Activated CD4-positive, alpha-beta T cell treated with anti-CD3 and anti-CD28 coated beads for 24 hours (primary cell): ENCODE measurements at regions not wholly inside any gene's neighbourhood (a gene's known extent, or its start where the extent isn't known, plus 50 kb on each side); places are given as distances from the start of the nearest gene placed in this dataset.
"Not testable (repeated sequence)": the region's sequence is repeated elsewhere in the genome, so short reads cannot be mapped to it uniquely, and the experiment has no call there.

ENCODE experiments used
- DNase-seq, 2 donors: peaks; one replicate each; pipeline ENCODE4 v3.0.0-alpha.2; 2020; ENCODE audit warnings: low read depth in 2 of 2

DNA sequence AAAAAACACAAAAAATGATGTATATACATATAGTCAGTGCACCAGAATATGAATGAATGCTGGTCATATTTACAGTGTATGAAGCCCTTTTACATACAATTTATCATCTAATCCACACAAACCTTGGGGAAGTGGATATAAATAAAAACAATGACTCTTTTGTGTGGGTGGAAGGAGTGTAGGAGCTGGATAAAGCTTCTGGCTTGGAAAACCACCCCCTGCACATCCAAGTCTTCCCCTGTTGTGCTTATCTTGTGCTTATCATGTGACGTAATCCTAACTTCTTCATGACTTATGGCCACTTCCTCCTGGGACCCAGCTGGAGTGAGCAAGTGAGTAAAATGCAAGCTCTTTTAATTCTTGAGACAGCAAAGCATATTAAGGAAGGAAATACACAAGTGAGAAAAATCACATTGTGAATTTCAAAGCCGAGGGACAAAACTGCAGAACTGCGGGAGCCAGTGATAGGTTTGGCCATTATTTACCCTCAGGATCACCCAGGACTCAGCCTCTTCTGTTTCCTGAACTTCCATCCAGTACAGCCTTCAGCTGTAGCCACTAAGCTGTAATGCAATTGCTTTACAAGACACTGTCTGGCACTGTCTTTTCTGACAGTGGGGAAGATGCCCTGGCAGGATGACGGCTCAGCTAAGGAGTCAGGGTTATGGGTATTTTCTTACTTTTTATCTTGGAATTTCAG, 104.0 kb upstream of the PPM1J start:
- no peak for DNase-seq

- no peak for DNase-seq
These were observed 102.6 kb upstream of the PPM1J start for GRCh38 chr1:112817555-112818373.

- no peak for DNase-seq
These were observed 100.2 kb upstream of the PPM1J start for GRCh38 chr1:112815376-112815775.

- not testable (repeated sequence) for DNase-seq
These were observed 99.5 kb upstream of the PPM1J start for GRCh38 chr1:112814645-112815044.

- peak; percentile 38 to 64 for DNase-seq
These were observed 93.9 kb upstream of the PPM1J start for GRCh38 chr1:112808861-112809684.

GRCh38 chr1:112807999-112808398, 92.9 kb upstream of the PPM1J start:
- DNase-seq = no peak

DNA sequence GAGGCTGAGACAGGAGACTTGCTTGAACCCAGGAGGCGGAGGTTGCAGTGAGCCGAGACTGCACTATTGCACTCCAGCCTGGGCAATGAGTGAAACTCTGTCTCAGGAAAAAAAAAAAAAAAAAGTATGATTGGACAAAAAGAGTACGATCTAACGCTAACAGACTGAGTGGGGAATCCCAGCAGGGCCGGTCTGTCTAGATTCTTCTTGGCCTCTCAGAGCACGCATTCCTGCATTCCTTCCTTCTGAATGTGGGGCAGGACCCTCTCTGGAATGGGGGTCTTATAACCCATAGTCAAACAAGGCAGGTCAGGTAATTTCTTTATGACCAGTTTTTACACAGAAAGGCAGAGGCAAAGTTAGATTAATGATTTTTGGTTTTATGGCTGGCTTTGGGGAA, 92.0 kb upstream of the PPM1J start:
- DNase-seq = no peak

DNA sequence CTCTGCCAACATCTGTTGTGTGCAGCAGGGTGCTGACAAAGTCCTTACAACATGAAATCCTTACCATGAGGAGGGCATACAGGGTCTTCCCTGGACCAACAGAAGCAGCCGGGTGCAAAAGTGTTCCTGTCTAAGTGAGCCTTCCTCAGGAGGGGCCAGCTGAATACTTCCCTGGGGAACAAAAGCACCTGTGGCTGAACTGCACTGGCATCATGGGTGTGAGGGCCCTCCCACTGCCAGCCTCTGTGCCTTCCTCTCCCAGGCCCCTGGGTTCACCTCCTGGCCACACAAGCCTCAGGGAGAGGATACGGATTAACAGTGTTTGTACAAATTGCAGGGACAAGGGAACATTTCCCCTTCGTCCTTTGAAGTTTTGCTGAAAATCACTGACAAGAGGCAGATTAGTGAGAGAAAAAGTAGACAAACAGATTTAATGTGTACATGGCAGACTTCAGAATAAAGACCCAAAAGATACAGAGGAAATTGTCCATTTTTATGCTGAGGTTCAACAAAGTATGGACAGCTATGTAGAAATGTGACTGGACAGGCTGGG, 91.0 kb upstream of the PPM1J start:
- no peak for DNase-seq

- DNase-seq = no peak
These were observed 90.2 kb upstream of the PPM1J start for GRCh38 chr1:112805155-112805853.

DNA sequence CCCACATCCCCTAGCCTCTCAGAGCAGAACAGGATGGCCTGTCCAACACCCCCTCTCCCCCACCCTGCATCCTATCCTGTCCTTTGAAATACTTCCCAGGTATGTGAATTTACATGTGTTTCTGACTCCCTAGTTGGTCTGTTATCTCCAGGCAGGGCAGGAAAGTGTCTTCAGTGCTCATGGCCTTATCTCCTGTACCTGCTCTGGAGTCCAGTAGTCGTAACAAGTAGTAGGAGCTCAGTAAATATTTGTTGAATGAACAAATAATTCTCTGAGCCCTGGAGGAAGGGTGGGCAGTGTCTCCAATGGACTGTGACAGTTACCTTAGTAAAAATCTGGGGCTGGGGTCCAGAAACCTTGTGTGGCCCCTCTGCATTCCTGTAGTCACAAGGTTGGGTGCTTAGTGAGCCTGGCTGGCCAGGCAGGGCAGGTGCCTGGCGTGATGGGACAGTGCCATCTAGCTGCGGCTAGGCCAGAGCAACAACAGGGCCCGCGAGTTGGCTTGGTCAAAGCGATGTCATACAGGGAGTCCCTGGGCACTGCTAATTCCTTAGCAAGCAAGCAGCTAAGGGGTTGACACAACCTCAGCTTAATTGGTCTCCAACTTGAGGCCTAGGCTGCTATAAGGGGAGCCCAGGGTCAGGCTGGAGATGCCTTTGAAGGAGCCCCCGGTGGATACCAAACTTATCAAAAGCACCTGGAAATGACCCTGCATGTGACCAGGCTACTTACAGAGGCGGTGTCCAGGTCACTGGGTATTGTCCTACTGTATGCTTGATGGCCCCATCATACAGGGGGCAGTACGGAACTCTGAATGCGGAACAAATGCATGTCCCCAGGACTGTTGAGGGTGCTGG, 89.0 kb upstream of the PPM1J start:
- DNase-seq = peak; percentile 27 to 40

DNA sequence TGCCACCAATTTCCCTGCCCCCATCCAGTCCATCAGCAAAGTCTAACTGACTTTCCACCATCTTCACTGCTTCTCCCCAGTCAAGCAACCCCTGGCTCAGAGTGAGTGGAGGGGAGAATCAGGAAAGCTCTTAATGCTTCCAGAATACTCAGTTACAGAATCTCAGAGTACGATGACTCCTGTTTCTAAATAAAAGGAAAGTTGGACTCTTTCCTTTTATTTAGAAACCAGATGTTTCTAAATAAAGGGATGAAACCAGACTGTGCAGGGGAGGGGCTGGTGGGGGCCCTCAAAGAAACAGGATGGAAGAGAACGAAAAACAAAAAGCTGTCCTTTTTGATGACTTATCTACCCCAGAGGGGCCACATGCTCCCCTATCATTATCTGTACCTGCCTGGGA, 85.2 kb upstream of the PPM1J start:
- DNase-seq = no peak

GRCh38 chr1:112798292-112798691, 83.2 kb upstream of the PPM1J start:
- no peak for DNase-seq

- no peak for DNase-seq
These were observed 82.1 kb upstream of the PPM1J start for GRCh38 chr1:112797224-112797623.

DNA sequence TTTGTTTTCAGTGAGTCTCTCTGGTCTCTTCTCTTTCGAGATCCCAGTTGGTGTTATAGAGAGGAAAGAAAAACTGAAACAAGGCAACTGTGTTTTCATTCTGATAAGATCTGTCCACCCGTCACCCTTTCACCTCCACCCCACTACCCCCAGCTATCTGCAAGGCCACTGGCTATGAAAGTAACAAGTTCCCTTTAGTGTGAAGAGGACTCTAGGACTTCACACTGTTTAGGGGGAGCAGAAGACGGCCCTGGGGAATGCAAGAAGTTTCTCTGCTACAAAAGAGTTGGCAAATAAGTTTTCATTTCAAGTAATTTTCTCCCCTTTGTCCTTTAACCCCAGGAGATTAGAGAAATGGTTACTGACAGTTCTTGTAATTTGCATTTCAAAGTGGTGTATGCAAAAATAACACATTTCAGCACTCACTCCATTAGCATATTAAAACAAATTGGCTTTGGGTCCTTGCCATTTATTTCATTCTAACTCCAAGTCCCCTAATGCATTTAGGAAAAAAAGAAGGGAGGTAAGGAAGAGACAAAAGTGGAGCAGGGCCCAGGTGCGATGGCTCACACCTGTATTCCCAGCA, 79.6 kb upstream of the PPM1J start:
- no peak for DNase-seq

- no peak for DNase-seq
These were observed 78.8 kb upstream of the PPM1J start for GRCh38 chr1:112793631-112794565.

- DNase-seq = no peak
These were observed 76.6 kb upstream of the PPM1J start for GRCh38 chr1:112791723-112792104.

DNA sequence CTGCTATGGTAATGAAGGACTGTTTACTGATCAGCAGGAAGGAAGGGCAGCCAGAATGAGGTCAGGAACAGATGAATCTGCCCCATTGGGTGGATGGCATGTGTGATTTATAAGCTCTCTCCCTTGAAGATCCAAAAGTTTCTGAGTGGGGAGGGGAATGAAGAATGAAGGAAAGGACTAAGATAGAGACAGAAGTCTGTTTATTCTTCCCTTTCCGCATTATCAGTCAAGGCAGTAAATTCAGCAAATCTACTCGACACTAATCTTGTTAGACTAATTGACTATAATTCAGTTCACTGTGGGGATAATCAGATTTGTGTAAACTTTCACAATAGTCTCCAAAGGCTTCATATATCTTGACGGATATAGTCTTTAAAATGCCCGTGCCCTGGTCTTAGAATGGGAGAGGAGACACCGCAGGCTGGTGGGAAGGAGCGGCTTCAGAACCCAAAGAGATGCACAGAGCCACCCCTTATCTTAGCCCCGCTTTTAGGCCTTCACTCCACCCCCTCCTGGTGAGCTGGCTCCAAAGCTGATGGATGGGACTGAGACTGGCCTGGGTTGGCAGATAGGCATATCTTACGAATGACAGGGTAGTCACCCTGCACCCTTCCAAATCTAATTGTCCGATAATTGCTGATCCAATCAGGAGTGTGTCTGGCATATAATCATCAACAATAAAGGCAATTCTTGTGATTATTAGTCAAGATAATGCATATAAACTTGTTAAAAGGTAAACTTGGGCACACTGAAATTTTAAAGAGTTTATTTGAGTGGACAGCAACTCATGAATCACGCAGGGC, 76.0 kb upstream of the PPM1J start:
- no peak for DNase-seq

GRCh38 chr1:112788561-112788960, 73.4 kb upstream of the PPM1J start:
- DNase-seq = no peak
